ENCODE measurements at regions not wholly inside any gene's neighbourhood (a gene's known extent, or its start where the extent isn't known, plus 50 kb on each side); places are given as distances from the start of the nearest gene placed in this dataset.

GRCh38 chr3:146306656-146307455 is 56.0 kb upstream of the PLSCR4 start:
- CTCF ChIA-PET, result no interaction called here

GRCh38 chr3:146305808-146306423 is 55.0 kb upstream of the PLSCR4 start:
- CTCF ChIA-PET, result no interaction called here

More at GRCh38 chr3:146306656-146307455, 56.0 kb upstream of the PLSCR4 start:
- no peaks in the 10 kb centered on the region for H3K4me1 Mint-ChIP-seq (ENCODE audit: low read depth)
- peaks cover 2% of the 10 kb centered on the region for H3K27me3 Mint-ChIP-seq (ENCODE audit: low read depth)
- H3K9me3 Mint-ChIP-seq, result peaks cover 3% of the 10 kb centered on the region
- DNase-seq, result no peak
- intact Hi-C loops (cut with micrococcal nuclease), result no loop called here
- no peak overlapping the region for H3K27ac Mint-ChIP-seq
- H3K36me3 Mint-ChIP-seq (ENCODE audit: low read depth), result no peaks in the 10 kb centered on the region
- H3K4me3 Mint-ChIP-seq, result no peak overlapping the region

GRCh38 chr3:146300768-146301167 is 49.9 kb upstream of the PLSCR4 start:
- no peak overlapping the region for H3K4me3 Mint-ChIP-seq
- CTCF ChIA-PET, result no interaction called here
- no peak overlapping the region for H3K27ac Mint-ChIP-seq
- DNase-seq, result no peak
- H3K36me3 Mint-ChIP-seq (ENCODE audit: low read depth), result no peaks in the 10 kb centered on the region
- H3K9me3 Mint-ChIP-seq, result no peaks in the 10 kb centered on the region
- peaks cover 13% of the 10 kb centered on the region for H3K27me3 Mint-ChIP-seq (ENCODE audit: low read depth)
- intact Hi-C loops (cut with micrococcal nuclease), result no loop called here
- no peaks in the 10 kb centered on the region for H3K4me1 Mint-ChIP-seq (ENCODE audit: low read depth)

More at GRCh38 chr3:146305808-146306423, 55.0 kb upstream of the PLSCR4 start:
- Mint-ChIP-seq H3K27me3 (ENCODE audit: low read depth) (peaks cover 6% of the 10 kb centered on the region), H3K4me1 (ENCODE audit: low read depth) (no peaks in the 10 kb centered on the region), H3K9me3 (peaks cover 2% of the 10 kb centered on the region), H3K4me3 (no peak overlapping the region), H3K36me3 (ENCODE audit: low read depth) (no peaks in the 10 kb centered on the region), H3K27ac (no peak overlapping the region)
- intact Hi-C loops (cut with micrococcal nuclease), result no loop called here
- DNase-seq, result no peak
